Skin epidermis (tissue), 12 donors: ENCODE measurements at regions not wholly inside any gene's neighbourhood (a gene's known extent, or its start where the extent isn't known, plus 50 kb on each side); places are given as distances from the start of the nearest gene placed in this dataset.

Experiments used
- H3K27ac ChIP-seq, 21 experiments: fragments of 200-600 bp; sonication (generic) in 11 of 21; one replicate each; pipeline ENCODE4 v1.5.0; 2020; ENCODE audit warnings: mild to moderate bottlenecking in 3 of 21, inconsistent platforms in 2 of 21, moderate library complexity in 2 of 21
- H3K4me3 ChIP-seq, 7 experiments: fragments of 200-600 bp; sonication (generic) in 2 of 7; one replicate each; pipeline ENCODE4 v1.5.0; 2020; ENCODE audit warnings: inconsistent platforms in 2 of 7, mild to moderate bottlenecking in 2 of 7, moderate library complexity in 1 of 7

GRCh38 chr5:125826214-125826613 is 597.0 kb upstream of the GRAMD2B start:
- H3K4me3 ChIP-seq, result no peak overlapping the region

GRCh38 chr5:125829349-125829748 is 593.9 kb upstream of the GRAMD2B start:
- H3K27ac ChIP-seq, result no peak overlapping the region
- H3K4me3 ChIP-seq, result no peak overlapping the region

More at GRCh38 chr5:125826214-125826613, 597.0 kb upstream of the GRAMD2B start:
- H3K27ac ChIP-seq, result no peak overlapping the region

DNA sequence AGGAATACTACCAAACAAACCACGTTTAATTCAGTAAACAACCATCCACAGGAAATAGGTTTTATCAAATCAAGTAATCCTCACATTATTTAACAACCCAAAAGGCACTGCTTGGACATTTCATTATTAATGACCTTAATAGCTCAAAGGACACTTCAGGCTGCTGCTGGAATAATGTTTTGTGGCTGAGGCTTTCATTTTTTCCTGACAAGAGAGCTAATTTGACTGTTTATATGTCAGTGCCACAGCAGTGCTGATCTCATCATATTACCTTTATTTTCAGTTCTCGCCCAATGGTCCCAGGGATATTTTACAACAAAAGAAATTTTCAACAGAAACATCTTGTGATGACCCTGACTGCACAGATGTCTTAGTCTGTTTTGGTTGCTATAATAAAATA is 589.8 kb upstream of the GRAMD2B start:
- Histone ChIP-seq H3K27ac (no peak overlapping the region), H3K4me3 (no peak overlapping the region)

DNA sequence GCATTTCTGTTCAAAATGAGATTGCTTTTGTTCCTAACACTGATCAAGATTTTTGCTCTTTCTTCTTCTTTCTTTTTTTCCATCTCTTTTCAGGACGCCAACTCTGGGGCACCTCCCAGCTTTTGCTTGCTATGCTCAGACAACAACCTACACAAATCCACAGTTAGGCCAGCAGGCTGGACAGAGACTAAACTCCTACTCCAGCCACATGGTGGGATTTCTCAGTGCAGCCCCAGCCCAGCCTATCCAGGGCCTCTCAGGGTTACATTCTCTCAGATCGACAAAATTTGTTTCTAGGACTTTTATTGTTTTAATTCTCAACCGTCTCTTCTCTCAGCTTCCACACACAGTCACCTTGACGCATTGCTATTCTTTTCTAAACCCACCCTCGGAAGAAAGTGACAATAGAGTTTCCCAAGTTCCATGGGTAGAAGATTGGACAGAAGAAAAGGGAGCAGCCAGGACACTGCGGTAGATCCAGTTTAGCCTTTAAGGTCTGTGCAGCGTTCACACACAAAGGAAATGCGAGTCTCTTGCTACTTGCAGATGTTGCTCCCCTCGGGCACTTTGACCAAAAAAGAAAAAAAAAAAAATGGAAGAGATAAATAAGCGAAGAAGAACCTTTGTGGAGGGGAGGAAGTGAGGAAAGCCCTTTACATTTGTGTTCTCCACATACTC is 588.6 kb upstream of the GRAMD2B start:
- no peak overlapping the region for H3K27ac ChIP-seq
- no peak overlapping the region for H3K4me3 ChIP-seq

- Histone ChIP-seq H3K4me3 (no peak overlapping the region), H3K27ac (no peak overlapping the region)
These were observed 587.7 kb upstream of the GRAMD2B start for GRCh38 chr5:125835293-125836172.

DNA sequence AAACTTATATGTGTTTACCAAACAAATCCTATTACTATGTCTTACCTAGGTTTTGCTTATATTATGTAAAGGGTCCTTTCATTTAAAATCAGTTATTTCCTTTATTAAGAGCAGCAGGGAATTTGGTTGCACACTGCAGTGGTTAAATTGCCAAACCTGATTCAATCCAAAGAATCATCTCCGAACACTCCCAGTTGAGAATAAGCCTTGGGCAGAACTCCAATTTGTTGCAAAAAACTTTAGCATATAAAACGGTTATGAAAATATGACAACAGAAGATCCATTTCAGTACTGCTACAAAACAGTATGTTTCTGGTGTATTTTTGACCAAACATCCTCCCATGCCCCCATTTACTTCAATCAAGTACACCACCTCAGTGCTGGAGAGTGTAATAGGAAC is 587.0 kb upstream of the GRAMD2B start:
- no peak overlapping the region for H3K27ac ChIP-seq

DNA sequence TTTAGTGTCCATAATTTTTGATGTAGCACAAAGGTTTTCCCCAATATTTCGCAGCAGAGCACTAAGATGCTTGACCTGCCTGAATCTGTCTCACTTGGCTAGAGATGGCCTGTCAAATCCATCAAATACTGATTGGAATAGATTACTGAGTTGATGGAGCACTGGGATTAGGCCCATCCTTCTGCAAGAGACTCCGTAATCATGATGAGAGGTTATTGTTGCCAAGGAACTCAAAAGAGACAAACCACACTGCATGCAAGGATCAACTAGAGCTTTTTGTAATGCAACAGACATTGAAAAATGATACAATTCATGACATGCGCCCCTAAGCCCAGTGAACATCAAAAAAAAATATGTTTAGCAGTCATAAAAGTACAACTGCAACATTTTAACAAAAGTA is 585.3 kb upstream of the GRAMD2B start:
- Histone ChIP-seq H3K4me3 (no peak overlapping the region), H3K27ac (no peak overlapping the region)

More for the DNA sequence above, 587.0 kb upstream of the GRAMD2B start:
- no peak overlapping the region for H3K4me3 ChIP-seq

GRCh38 chr5:125847561-125847960 is 575.6 kb upstream of the GRAMD2B start:
- Histone ChIP-seq H3K27ac (no peak overlapping the region), H3K4me3 (no peak overlapping the region)

DNA sequence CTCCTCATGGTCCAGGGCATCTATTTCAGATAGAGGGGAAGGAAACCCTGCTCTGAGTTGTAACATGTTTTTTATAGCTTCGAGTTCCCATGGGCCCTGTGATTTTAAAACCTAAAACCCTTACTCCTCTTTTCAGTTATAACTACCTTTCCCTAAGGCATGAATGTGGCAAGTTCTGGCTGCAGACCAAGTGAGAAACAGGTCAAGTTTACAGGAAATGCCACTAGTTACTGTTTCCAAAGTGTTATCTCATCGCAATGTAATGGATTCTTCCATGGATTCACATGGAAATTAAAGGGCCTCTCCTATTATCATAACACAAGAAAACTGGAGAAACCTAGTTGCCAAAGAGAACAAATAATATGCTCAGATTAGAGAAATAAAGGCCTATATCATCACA is 574.5 kb upstream of the GRAMD2B start:
- no peak overlapping the region for H3K4me3 ChIP-seq
- H3K27ac ChIP-seq, result no peak overlapping the region

DNA sequence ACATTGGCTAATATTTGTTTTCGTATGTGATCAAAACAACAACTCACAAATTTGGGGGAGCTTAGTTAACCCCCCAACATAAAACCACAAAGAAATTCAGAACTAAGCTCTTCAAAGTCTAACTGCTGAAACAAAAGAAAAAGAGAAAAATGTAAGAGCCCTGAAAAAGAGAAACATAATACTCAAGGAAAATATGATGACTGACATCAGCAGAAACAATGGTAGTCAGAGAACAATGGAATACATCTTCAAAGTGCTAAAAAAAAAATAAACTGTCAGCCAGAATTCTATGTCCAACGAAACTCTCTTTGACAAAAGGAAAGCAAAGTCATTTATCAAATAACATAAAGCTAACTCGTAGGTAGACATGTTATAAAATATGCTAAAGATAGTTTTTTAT is 566.3 kb upstream of the GRAMD2B start:
- Histone ChIP-seq H3K27ac (no peak overlapping the region), H3K4me3 (no peak overlapping the region)

DNA sequence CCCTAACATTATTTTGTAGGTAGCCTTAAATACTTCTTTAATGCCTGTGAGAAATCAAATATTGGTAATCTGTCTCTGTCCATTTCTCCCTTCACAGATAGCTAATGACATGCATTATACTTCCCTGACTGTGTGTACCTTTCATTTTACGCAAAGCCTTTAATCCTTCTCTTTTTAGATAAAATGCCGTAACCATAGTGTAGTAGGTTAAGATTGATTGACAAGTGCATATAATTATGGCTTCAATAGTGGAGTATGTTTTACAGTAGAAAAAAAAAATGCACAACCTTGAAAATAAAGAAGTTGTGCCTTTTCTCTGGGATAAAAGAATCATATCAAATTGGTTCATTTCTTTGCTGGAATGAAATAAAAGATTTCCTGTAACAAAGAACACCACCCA is 559.6 kb upstream of the GRAMD2B start:
- no peak overlapping the region for H3K27ac ChIP-seq
- H3K4me3 ChIP-seq, result no peak overlapping the region

DNA sequence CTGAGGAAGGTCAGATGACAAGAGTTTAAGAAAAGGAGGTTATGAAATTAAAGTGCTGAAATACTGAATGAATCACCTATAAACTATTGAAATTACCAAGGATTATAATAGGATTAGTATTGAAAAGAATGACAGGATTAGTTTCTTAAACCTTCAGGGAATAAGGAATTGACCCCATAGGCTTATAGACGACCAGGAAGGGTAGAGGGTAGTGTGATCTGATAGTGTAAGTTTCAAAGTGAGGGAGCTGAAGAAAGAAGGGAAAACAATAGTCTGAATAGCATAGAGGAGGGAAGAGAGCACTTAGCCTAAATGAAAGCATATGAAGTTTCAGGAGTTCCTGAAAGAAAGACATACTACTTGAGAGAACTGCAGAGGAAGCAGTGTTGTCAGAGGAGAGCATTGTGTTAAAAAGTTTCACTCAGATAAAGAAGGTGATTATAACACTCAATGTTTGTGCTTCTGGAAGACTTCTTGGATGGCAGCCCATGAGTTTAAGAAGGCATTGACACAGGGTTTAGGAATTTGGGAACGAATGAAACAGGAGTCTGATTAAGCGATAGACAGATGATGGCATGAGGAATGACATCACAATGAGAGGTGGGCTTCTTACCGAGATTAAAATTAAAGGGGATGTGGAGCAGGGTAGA is 557.9 kb upstream of the GRAMD2B start:
- H3K27ac ChIP-seq, result no peak overlapping the region
- no peak overlapping the region for H3K4me3 ChIP-seq

DNA sequence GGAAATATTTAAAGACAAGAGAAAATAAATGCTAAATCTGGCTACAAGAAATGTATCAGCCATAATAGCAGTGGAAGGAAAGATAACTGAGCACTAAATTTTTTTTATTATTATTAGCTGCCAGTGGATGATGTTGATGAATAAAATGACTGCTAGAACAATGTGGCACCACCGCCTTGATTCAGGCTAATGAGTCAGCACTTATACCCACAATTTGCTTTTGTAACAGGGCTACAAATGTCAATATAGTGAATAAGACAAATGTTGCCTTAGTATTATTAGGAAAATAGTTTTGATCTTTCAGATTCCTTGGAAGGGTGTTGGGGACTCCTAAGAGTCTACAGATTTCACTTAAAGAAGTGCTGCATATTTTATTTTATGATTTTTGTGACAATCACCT is 555.2 kb upstream of the GRAMD2B start:
- Histone ChIP-seq H3K4me3 (no peak overlapping the region), H3K27ac (no peak overlapping the region)

GRCh38 chr5:125870256-125870655 is 553.0 kb upstream of the GRAMD2B start:
- Histone ChIP-seq H3K27ac (no peak overlapping the region), H3K4me3 (no peak overlapping the region)

- H3K4me3 ChIP-seq, result no peak overlapping the region
- no peak overlapping the region for H3K27ac ChIP-seq
These were observed 549.2 kb upstream of the GRAMD2B start for GRCh38 chr5:125874057-125874456.

GRCh38 chr5:125874717-125875116 is 548.5 kb upstream of the GRAMD2B start:
- Histone ChIP-seq H3K4me3 (no peak overlapping the region), H3K27ac (no peak overlapping the region)

DNA sequence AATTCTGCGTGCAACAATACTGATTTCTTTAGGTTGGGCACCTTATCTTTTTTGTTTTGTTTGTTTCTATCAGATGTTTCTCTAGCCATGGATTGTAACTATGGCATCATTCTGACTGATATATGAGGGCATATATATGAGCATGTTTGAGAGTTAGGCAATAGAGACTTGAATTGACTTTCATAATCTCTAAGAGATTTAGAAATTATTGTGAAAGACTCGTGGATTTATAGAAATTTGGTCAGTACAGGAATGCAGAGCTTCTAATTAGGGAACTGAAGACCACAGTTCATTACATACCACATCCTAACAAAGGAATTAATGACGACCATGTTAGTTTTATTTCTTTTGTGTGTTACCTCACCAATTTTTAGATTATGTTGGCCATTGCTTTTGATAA is 546.0 kb upstream of the GRAMD2B start:
- Histone ChIP-seq H3K27ac (no peak overlapping the region), H3K4me3 (no peak overlapping the region)

GRCh38 chr5:125882061-125882460 is 541.1 kb upstream of the GRAMD2B start:
- H3K4me3 ChIP-seq, result no peak overlapping the region
- H3K27ac ChIP-seq, result no peak overlapping the region

DNA sequence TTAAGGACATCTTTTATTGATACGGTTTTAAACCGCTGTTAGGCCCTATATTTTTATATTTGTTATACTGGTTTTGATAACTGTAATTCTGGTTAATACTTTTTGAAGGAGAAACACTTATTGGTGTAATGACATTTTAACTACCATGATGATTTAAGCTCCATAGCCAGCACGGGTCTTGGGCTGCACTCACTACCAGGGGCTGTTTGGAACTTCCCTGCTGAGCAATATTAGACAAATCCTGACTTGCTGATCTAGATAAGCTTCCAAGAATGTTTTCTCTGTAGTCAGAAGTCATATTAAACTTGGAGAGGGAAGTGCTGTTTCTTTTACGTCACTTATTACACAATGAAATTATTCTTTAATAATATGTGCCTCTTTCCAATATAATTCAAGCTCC is 540.0 kb upstream of the GRAMD2B start:
- Histone ChIP-seq H3K27ac (no peak overlapping the region), H3K4me3 (no peak overlapping the region)

- H3K4me3 ChIP-seq, result no peak overlapping the region
- no peak overlapping the region for H3K27ac ChIP-seq
These were observed 534.9 kb upstream of the GRAMD2B start for GRCh38 chr5:125888358-125888757.

DNA sequence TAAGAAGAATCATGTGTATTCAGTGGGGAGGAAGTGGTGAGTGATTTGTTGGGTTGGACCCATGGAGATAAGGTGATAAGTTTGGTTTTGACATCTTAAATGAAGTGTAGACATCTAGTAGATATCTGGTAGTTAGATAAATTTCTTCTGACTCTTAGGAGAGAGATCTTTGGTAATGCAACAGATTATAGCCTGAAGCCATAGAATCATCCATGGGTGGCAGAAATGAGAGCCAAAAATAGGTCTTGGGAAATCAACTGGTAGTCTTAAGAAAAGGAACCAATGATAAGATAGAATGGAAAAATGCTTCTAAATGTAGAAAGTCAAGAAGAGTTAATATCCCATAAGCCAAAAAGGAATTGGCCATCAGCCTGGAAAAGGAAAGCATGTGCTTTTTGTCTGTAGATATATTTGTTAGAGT is 532.7 kb upstream of the GRAMD2B start:
- no peak overlapping the region for H3K27ac ChIP-seq
- H3K4me3 ChIP-seq, result no peak overlapping the region
